ENCODE measurements at regions not wholly inside any gene's neighbourhood (a gene's known extent, or its start where the extent isn't known, plus 50 kb on each side); places are given as distances from the start of the nearest gene placed in this dataset.

DNA sequence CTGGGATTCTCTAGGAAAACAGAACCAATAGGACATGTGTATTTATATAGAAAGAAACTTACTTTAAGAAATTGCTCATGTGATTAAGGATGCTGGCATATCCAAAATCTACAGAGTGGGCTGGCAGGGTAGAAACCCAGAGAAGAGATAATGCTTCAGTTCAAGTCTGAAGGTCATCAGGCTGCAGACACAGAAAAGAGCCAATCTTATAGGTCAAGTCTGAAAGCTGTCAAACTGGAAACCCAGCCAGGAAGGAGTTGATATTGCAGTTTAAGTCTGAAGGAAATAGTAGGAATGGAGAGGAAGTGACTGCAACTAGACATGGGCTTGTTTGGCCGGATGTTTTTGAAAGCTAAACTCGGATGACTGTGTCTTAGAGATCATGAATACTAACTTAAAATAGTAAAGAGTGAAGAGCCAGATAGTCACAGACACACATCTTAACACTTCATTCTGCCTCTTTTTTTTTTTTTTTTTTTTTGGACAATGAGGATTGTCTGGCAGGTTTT lies 125.3 kb upstream of the GPC6 start:
- Histone ChIP-seq H3K4me2 (ENCODE audit: low read depth, low read length) (no peak overlapping the region), H3K27me3 (ENCODE audit: control insufficient read depth in 1 of 2, insufficient read depth in 2 of 2, low read length in 2 of 2) (no peaks in the 10 kb centered on the region), H3K4me3 (replicated peaks in 1 of 3; ENCODE audit: insufficient read depth in 1 of 3, low read depth in 2 of 3, low read length in 3 of 3) (no peak overlapping the region), H3K4me1 (ENCODE audit: insufficient read depth, low read length) (no peaks in the 10 kb centered on the region), H3K27ac (ENCODE audit: extremely low read length, insufficient read depth, low read length) (no peak overlapping the region), H3K36me3 (replicated peaks in 1 of 2; ENCODE audit: control insufficient read depth in 1 of 2, insufficient read depth in 2 of 2, low read length in 2 of 2) (no peaks in the 10 kb centered on the region), H3K9ac (ENCODE audit: insufficient read depth, low read depth, low read length) (no peak overlapping the region), H2AFZ (ENCODE audit: low read length) (no peak overlapping the region), H3K9me3 (ENCODE audit: low read length) (no peaks in the 10 kb centered on the region), H3K79me2 (ENCODE audit: insufficient read depth, low read length) (no peaks in the 10 kb centered on the region), H4K20me1 (ENCODE audit: insufficient read depth, low read length) (no peaks in the 10 kb centered on the region)
- 11% methylated on average over 2 of the region's 2 CpGs for WGBS (ENCODE audit: low lambda C conversion rate)
- POLR2A ChIA-PET: no interaction called here
- in situ Hi-C loops (cut with HindIII; ENCODE audit: extremely low pct_ligation_motif_present, low pct_unique_long_range_greater_than_20kb) (no loop called here), intact Hi-C loops (cut with micrococcal nuclease; ENCODE audit: unreplicated experiment) (no loop called here)
- ATAC-seq (no peak), DNase-seq (ENCODE audit: low spot score) (no peak), FAIRE-seq (no peak)
- CTCF ChIA-PET (ENCODE audit: low intra/inter-chr PET ratio, low total read pairs): no interaction called here
- BruUV-seq (replicated peaks): no TSS peak
- TF ChIP-seq, protein P1, sequence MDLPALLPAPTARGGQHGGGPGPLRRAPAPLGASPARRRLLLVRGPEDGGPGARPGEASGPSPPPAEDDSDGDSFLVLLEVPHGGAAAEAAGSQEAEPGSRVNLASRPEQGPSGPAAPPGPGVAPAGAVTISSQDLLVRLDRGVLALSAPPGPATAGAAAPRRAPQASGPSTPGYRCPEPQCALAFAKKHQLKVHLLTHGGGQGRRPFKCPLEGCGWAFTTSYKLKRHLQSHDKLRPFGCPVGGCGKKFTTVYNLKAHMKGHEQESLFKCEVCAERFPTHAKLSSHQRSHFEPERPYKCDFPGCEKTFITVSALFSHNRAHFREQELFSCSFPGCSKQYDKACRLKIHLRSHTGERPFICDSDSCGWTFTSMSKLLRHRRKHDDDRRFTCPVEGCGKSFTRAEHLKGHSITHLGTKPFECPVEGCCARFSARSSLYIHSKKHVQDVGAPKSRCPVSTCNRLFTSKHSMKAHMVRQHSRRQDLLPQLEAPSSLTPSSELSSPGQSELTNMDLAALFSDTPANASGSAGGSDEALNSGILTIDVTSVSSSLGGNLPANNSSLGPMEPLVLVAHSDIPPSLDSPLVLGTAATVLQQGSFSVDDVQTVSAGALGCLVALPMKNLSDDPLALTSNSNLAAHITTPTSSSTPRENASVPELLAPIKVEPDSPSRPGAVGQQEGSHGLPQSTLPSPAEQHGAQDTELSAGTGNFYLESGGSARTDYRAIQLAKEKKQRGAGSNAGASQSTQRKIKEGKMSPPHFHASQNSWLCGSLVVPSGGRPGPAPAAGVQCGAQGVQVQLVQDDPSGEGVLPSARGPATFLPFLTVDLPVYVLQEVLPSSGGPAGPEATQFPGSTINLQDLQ (CRISPR knock-in tag; IDR thresholded peaks at IDR 0.05): no peak
- TF ChIP-seq EP300 (IDR thresholded peaks at IDR 0.05; ENCODE audit: low read depth in 2 of 2, low read length in 2 of 2) (no peak), EP300 (CRISPR knock-in tag; IDR thresholded peaks at IDR 0.05; ENCODE audit: borderline replicate concordance) (no peak), ZNF232 (CRISPR knock-in tag; IDR thresholded peaks at IDR 0.05; ENCODE audit: borderline replicate concordance) (no peak), ATF1 (CRISPR knock-in tag; IDR thresholded peaks at IDR 0.05) (no peak), THYN1 (CRISPR knock-in tag; IDR thresholded peaks at IDR 0.05; ENCODE audit: borderline replicate concordance, low read depth) (no peak), ZNF550 (CRISPR knock-in tag; IDR thresholded peaks at IDR 0.05; ENCODE audit: borderline replicate concordance) (no peak), HOXA3 (CRISPR knock-in tag; IDR thresholded peaks at IDR 0.05) (no peak), RBM39 (IDR thresholded peaks at IDR 0.05; ENCODE audit: low read depth, low read length, poor library complexity, severe bottlenecking) (no peak), ZNF263 (CRISPR knock-in tag; IDR thresholded peaks at IDR 0.05) (no peak), ZNF10 (CRISPR knock-in tag; IDR thresholded peaks at IDR 0.05; ENCODE audit: borderline replicate concordance, low read depth) (no peak), SYNCRIP (IDR thresholded peaks at IDR 0.05; ENCODE audit: insufficient read depth, low read depth, low read length) (no peak), ZSCAN21 (CRISPR knock-in tag; IDR thresholded peaks at IDR 0.05; ENCODE audit: borderline replicate concordance) (no peak)
- TF ChIP-seq, protein P2, sequence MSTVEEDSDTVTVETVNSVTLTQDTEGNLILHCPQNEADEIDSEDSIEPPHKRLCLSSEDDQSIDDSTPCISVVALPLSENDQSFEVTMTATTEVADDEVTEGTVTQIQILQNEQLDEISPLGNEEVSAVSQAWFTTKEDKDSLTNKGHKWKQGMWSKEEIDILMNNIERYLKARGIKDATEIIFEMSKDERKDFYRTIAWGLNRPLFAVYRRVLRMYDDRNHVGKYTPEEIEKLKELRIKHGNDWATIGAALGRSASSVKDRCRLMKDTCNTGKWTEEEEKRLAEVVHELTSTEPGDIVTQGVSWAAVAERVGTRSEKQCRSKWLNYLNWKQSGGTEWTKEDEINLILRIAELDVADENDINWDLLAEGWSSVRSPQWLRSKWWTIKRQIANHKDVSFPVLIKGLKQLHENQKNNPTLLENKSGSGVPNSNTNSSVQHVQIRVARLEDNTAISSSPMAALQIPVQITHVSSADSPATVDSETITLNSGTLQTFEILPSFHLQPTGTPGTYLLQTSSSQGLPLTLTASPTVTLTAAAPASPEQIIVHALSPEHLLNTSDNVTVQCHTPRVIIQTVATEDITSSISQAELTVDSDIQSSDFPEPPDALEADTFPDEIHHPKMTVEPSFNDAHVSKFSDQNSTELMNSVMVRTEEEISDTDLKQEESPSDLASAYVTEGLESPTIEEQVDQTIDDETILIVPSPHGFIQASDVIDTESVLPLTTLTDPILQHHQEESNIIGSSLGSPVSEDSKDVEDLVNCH (CRISPR knock-in tag; IDR thresholded peaks at IDR 0.05): no peak
- TF ChIP-seq, protein P3, sequence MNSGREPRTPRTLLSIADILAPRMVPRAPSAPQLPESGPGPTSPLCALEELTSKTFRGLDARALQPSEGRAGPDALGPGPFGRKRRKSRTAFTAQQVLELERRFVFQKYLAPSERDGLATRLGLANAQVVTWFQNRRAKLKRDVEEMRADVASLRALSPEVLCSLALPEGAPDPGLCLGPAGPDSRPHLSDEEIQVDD (CRISPR knock-in tag; IDR thresholded peaks at IDR 0.05; ENCODE audit: borderline replicate concordance): no peak
- TF ChIP-seq, protein P4, sequence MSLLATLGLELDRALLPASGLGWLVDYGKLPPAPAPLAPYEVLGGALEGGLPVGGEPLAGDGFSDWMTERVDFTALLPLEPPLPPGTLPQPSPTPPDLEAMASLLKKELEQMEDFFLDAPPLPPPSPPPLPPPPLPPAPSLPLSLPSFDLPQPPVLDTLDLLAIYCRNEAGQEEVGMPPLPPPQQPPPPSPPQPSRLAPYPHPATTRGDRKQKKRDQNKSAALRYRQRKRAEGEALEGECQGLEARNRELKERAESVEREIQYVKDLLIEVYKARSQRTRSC (CRISPR knock-in tag; IDR thresholded peaks at IDR 0.05; ENCODE audit: low read depth): no peak
- TF ChIP-seq, protein P5, sequence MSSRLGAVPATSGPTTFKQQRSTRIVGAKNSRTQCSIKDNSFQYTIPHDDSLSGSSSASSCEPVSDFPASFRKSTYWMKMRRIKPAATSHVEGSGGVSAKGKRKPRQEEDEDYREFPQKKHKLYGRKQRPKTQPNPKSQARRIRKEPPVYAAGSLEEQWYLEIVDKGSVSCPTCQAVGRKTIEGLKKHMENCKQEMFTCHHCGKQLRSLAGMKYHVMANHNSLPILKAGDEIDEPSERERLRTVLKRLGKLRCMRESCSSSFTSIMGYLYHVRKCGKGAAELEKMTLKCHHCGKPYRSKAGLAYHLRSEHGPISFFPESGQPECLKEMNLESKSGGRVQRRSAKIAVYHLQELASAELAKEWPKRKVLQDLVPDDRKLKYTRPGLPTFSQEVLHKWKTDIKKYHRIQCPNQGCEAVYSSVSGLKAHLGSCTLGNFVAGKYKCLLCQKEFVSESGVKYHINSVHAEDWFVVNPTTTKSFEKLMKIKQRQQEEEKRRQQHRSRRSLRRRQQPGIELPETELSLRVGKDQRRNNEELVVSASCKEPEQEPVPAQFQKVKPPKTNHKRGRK (CRISPR knock-in tag; IDR thresholded peaks at IDR 0.05): no peak

All from HepG2 (cell line).